Activated CD8-positive, alpha-beta T cell treated with anti-CD3 and anti-CD28 coated beads for 36 hours (primary cell): ENCODE measurements at regions not wholly inside any gene's neighbourhood (a gene's known extent, or its start where the extent isn't known, plus 50 kb on each side); places are given as distances from the start of the nearest gene placed in this dataset.
"Not testable (repeated sequence)": the region's sequence is repeated elsewhere in the genome, so short reads cannot be mapped to it uniquely, and the experiment has no call there.

Experiments used
- ATAC-seq: fragments of 200-7000 bp; cut with Tn5 transposase; one replicate; pipeline ENCODE4 v1.10.0; 2021; ENCODE audit warnings: mild to moderate bottlenecking, moderate library complexity
- CTCF ChIA-PET: fragments of 350-600 bp; sonication (Branson Sonifier 250); formaldehyde crosslinking; loops from one replicate; lab custom pipeline; 2021; ENCODE audit warnings: antibody characterized with exemption; lab: Charles Lee
- POLR2A ChIA-PET: fragments of 350-600 bp; sonication (Branson Sonifier 250); formaldehyde crosslinking; loops from one replicate; lab custom pipeline; 2021; ENCODE audit warnings: antibody characterized with exemption; lab: Charles Lee
- DNase-seq: peaks from one replicate; pipeline ENCODE4 v3.0.0-alpha.2; 2020
- H3K27ac Mint-ChIP-seq: one replicate; pipeline ENCODE4 v1.8.0; 2021; ENCODE audit warnings: mild to moderate bottlenecking, mixed read lengths
- H3K27me3 Mint-ChIP-seq: one replicate; pipeline ENCODE4 v1.8.0; 2021; ENCODE audit warnings: mixed read lengths
- H3K36me3 Mint-ChIP-seq: one replicate; pipeline ENCODE4 v1.8.0; 2021; ENCODE audit warnings: low read depth, mixed read lengths
- H3K4me1 Mint-ChIP-seq: one replicate; pipeline ENCODE4 v1.8.0; 2021; ENCODE audit warnings: low read depth, mixed read lengths
- H3K4me3 Mint-ChIP-seq: one replicate; pipeline ENCODE4 v1.8.0; 2021; ENCODE audit warnings: mild to moderate bottlenecking, moderate library complexity, mixed read lengths
- H3K9me3 Mint-ChIP-seq: one replicate; pipeline ENCODE4 v1.8.0; 2021; ENCODE audit warnings: mixed read lengths
- CTCF ChIP-seq: fragments of 200-600 bp; IDR thresholded peaks from one replicate; pipeline ENCODE4 v1.8.0; 2022; ENCODE audit warnings: antibody characterized with exemption, mild to moderate bottlenecking
- intact Hi-C: fragments of 100-400 bp; cut with micrococcal nuclease; formaldehyde crosslinking; loops from one replicate; pipeline ENCODE4 v1.10.0; 2022

DNA sequence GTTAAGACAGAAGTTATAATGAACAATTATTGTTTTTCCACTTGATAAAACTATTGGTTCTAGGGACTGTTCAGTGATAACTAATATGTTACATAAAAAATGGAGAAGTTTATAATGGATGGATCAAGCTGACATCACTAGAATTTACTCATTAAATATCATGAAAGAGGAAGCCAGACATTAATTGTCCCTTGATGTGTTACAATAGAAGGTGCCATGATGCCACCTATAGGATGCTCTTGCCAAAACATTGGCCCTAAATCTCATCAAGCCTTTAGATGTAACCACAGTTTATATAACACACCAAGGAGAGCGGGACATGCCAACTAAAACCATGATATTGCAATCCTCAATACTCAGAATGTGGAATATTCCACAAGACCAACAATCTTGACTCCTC, 147.9 kb upstream of the MON1B start:
- ChIA-PET POLR2A (interaction anchor here (1.1 kb wide), 1 partner anchor 15 kb away, joined by 3 read pairs; no protein-coding TSS in a partner anchor), CTCF (interaction anchor here (1.2 kb wide), 1 partner anchor 129 kb away, joined by 3 read pairs; no protein-coding TSS in a partner anchor)
- no peaks in the 10 kb centered on the region for H3K36me3 Mint-ChIP-seq
- H3K4me1 Mint-ChIP-seq, result no peaks in the 10 kb centered on the region
- no peak overlapping the region for H3K27ac Mint-ChIP-seq
- no peak for ATAC-seq
- no peaks in the 10 kb centered on the region for H3K9me3 Mint-ChIP-seq
- peak; percentile 12 for DNase-seq
- no peak for TF ChIP-seq CTCF
- no peak overlapping the region for H3K4me3 Mint-ChIP-seq
- no peaks in the 10 kb centered on the region for H3K27me3 Mint-ChIP-seq
- intact Hi-C loops, result no loop called here

GRCh38 chr16:77046206-77046605, 144.8 kb upstream of the MON1B start:
- ChIA-PET CTCF (no interaction called here), POLR2A (no interaction called here)
- no peak for TF ChIP-seq CTCF
- Mint-ChIP-seq H3K27ac (no peak overlapping the region), H3K36me3 (no peaks in the 10 kb centered on the region), H3K9me3 (no peaks in the 10 kb centered on the region), H3K4me1 (no peaks in the 10 kb centered on the region), H3K27me3 (no peaks in the 10 kb centered on the region), H3K4me3 (no peak overlapping the region)
- intact Hi-C loops, result no loop called here
- DNase-seq, result no peak
- ATAC-seq, result no peak

GRCh38 chr16:77048085-77048484, 142.9 kb upstream of the MON1B start:
- no peaks in the 10 kb centered on the region for H3K4me1 Mint-ChIP-seq
- DNase-seq (no peak), ATAC-seq (no peak)
- no peaks in the 10 kb centered on the region for H3K27me3 Mint-ChIP-seq
- H3K27ac Mint-ChIP-seq, result no peak overlapping the region
- POLR2A ChIA-PET, result no interaction called here
- no peaks in the 10 kb centered on the region for H3K9me3 Mint-ChIP-seq
- no peak overlapping the region for H3K4me3 Mint-ChIP-seq
- H3K36me3 Mint-ChIP-seq, result no peaks in the 10 kb centered on the region
- intact Hi-C loops, result no loop called here
- TF ChIP-seq CTCF, result no peak
- CTCF ChIA-PET, result no interaction called here

DNA sequence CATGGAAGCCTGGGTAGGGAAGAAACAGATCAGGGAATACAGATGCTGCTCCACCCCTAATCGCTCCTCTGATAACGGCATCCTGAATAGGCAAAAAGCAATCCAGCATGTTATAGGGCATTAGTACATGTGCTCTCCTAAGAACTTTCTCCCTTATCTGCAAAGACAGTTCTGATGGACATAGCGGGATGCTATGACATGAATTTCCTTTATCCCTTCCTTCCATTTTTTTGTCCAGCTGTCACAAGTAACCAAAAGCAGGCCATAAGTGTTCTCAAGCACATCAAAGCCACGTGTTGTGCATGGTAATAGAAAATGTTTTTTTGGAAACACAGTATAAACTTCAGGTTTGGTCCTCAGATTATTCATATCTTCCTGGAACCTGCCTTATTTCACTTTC, 141.4 kb upstream of the MON1B start:
- H3K4me1 Mint-ChIP-seq, result no peaks in the 10 kb centered on the region
- H3K4me3 Mint-ChIP-seq, result no peak overlapping the region
- ChIA-PET CTCF (no interaction called here), POLR2A (no interaction called here)
- no peaks in the 10 kb centered on the region for H3K27me3 Mint-ChIP-seq
- TF ChIP-seq CTCF, result no peak
- no peaks in the 10 kb centered on the region for H3K9me3 Mint-ChIP-seq
- H3K27ac Mint-ChIP-seq, result no peak overlapping the region
- no peak for DNase-seq
- intact Hi-C loops, result no loop called here
- H3K36me3 Mint-ChIP-seq, result no peaks in the 10 kb centered on the region
- no peak for ATAC-seq

DNA sequence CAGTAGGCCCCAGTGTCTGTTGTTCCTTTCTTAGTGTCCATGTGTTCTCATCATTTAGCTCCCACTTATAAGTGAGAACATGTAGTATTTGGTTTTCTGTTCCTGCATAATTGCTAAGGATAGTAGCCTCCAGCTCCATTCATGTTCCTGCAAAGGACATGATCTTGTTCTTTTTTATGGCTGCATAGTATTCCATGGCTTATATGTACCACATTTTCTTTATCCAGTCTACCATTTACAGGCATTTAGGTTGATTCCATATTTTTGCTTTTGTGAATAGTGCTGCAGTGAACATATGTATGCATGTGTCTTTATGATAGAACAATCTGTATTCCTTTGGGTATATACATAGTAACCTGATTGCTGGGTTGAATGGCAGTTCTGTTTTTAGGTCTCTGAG, 134.4 kb upstream of the MON1B start:
- H3K27me3 Mint-ChIP-seq, DNase-seq, POLR2A ChIA-PET, H3K4me3 Mint-ChIP-seq, intact Hi-C loops, H3K27ac Mint-ChIP-seq, H3K9me3 Mint-ChIP-seq, H3K36me3 Mint-ChIP-seq, CTCF ChIA-PET, ATAC-seq, H3K4me1 Mint-ChIP-seq: not testable (repeated sequence)
